ENCODE measurements at regions not wholly inside any gene's neighbourhood (a gene's known extent, or its start where the extent isn't known, plus 50 kb on each side); places are given as distances from the start of the nearest gene placed in this dataset.

DNA sequence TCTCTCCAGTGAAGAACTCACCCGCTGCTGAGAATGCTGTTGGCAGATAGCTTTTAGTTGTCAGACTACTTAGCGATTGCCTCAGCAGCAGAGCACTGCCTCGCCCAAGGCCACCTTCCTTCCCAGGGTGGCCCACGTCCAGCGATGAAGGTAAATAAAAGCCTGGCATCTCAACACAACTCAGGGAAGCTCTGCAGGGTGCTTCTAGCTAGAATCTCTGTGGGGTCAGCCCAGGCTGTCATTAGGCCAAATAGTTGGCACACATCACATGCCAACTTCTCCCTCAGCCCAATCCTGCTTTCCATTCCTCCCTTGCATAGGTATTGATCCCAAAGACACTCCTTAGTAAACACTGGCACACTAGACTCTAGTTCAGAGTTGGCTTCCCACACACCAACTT lies 368.1 kb upstream of the TMTC1 start (continued):
- TF ChIP-seq ZNF302 (CRISPR knock-in tag; IDR thresholded peaks at IDR 0.05) (no peak), CHD4 (IDR thresholded peaks at IDR 0.05; ENCODE audit: borderline replicate concordance) (no peak), CBX8 (IDR thresholded peaks at IDR 0.05) (no peak), HEYL (CRISPR knock-in tag; IDR thresholded peaks at IDR 0.05) (no peak), HOXB5 (CRISPR knock-in tag; IDR thresholded peaks at IDR 0.05) (no peak)
- TF ChIP-seq, protein P1, sequence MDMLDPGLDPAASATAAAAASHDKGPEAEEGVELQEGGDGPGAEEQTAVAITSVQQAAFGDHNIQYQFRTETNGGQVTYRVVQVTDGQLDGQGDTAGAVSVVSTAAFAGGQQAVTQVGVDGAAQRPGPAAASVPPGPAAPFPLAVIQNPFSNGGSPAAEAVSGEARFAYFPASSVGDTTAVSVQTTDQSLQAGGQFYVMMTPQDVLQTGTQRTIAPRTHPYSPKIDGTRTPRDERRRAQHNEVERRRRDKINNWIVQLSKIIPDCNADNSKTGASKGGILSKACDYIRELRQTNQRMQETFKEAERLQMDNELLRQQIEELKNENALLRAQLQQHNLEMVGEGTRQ (IDR thresholded peaks at IDR 0.05), result no peak

DNA sequence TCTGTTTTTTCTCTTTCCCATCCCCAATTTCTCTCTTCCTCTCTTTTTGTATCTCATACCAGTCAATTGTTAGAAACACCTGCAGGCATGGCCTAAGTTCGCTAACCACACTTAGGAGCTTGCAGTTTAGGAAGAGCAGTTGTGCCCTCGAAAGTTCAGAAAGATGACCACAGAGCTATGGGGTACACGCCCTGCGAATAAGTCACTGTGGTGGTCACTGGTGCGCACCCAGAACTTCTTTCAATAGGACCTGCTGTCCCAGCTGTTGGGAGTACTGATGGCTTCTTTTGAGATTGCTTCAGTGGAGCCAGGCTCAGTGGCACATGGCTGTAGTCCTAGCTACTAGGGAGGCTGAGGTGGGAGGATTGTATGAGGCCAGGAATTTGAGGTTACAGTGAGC lies 362.8 kb upstream of the TMTC1 start:
- ATAC-seq, result no peak
- WGBS (ENCODE audit: missing lambda C conversion rate), result 4% methylated on average over 5 of the region's 5 CpGs
- no peak overlapping the region for H3K4me2 ChIP-seq

DNA sequence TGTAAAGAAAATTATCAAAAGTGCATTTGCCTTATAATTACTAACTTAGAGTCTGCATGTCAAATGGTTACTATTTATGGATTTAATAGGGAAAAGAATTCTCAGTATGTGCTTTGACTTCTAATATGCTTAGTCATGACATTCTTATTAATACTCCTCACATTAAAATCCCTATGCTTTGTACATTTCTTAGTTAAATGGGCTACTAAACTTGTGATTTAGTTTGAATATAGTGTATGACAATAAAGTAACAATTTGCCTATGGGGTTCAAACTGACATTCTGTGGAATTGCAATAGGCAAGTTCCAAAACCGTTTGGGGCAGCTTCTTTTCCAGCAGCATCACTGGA lies 361.9 kb upstream of the TMTC1 start:
- TF ChIP-seq, protein P2, sequence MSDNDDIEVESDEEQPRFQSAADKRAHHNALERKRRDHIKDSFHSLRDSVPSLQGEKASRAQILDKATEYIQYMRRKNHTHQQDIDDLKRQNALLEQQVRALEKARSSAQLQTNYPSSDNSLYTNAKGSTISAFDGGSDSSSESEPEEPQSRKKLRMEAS (IDR thresholded peaks at IDR 0.05), result no peak
- TF ChIP-seq MAFK (IDR thresholded peaks at IDR 0.05; ENCODE audit: partially characterized antibody), result peak; percentile 78
- no peak for TF ChIP-seq NFE2L2 (conservative IDR thresholded peaks at IDR 0.05; ENCODE audit: low read length)
- TF ChIP-seq FOSB (CRISPR knock-in tag; IDR thresholded peaks at IDR 0.05), result no peak
- no peaks in the 10 kb centered on the region for H3K9me3 ChIP-seq
- CTCF ChIA-PET, result interaction anchor here (1.6 kb wide), 1 partner anchor 11 kb away, joined by 4 read pairs; no protein-coding TSS in a partner anchor

More for the DNA sequence above, 362.8 kb upstream of the TMTC1 start:
- ChIA-PET POLR2A (no interaction called here), CTCF (no interaction called here)
- FAIRE-seq, result no peak
- DNase-seq (ENCODE audit: low read depth in 1 of 2, low spot score in 1 of 2), result no peak
- Histone ChIP-seq H3K27ac (no peak overlapping the region), H3K4me1 (no peaks in the 10 kb centered on the region), H3K4me3 (no peak overlapping the region), H3K9me3 (no peaks in the 10 kb centered on the region)
- TF ChIP-seq, protein P3, sequence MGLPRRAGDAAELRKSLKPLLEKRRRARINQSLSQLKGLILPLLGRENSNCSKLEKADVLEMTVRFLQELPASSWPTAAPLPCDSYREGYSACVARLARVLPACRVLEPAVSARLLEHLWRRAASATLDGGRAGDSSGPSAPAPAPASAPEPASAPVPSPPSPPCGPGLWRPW (IDR thresholded peaks at IDR 0.05), result no peak
- TF ChIP-seq CHD2 (IDR thresholded peaks at IDR 0.05; ENCODE audit: low read length, partially characterized antibody) (no peak), RAD21 (conservative IDR thresholded peaks at IDR 0.05 in 1 of 2, IDR thresholded peaks at IDR 0.05 in 1 of 2) (no peak)

DNA sequence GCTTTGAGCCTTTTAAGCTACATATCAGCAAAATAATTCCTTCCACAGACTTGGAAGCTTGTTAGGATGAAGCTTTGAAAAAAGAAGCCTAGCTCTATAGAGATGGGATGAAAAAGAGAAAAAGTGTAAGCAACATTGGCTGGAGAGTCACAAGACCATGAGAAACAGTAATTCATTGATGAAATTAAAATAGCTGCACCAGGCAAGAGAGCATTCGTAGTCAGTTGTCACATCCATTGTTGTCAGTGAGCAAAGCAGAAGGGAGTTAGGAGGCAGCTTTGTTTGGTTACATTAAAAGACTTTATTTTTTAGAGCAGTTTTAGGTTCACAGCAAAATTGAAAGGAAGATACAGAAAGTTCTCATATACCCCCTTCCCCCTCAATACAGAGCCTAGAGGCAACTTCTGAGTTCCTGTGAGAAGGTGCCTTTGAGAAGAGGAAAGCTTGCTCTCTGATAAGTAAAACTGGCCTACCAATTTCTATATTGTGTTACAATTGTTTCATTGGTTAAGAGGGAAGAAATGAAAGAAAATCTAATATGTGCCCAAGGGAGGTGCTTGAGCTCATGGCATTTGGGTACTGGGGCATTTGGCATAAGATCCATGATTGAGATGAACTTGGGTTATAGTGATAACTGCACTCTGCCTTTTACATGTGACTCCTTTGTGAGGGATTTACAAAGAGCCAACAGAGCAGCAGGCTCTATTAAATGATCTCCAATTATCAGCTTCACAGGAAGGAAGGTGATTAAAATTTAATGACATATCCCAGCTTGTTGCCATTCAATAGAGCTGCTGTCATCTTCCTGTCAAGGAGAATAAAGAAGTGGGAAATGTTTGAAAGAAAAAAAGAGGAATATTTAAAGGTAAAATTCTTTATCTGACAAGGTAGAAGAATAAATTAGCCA lies 361.3 kb upstream of the TMTC1 start:
- no peak for FAIRE-seq
- Histone ChIP-seq H3K9me3 (no peaks in the 10 kb centered on the region), H3K27ac (no peak overlapping the region), H3K4me1 (no peaks in the 10 kb centered on the region), H3K4me2 (no peak overlapping the region), H3K4me3 (no peak overlapping the region)
- no peak for TF ChIP-seq ZSCAN20 (CRISPR knock-in tag; IDR thresholded peaks at IDR 0.05)
- no peak for TF ChIP-seq CHD2 (IDR thresholded peaks at IDR 0.05; ENCODE audit: low read length, partially characterized antibody)
- TF ChIP-seq, protein P4, sequence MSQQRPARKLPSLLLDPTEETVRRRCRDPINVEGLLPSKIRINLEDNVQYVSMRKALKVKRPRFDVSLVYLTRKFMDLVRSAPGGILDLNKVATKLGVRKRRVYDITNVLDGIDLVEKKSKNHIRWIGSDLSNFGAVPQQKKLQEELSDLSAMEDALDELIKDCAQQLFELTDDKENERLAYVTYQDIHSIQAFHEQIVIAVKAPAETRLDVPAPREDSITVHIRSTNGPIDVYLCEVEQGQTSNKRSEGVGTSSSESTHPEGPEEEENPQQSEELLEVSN (IDR thresholded peaks at IDR 0.05; ENCODE audit: borderline replicate concordance, low read depth), result no peak
- TF ChIP-seq JUN (IDR thresholded peaks at IDR 0.05), result no peak
- no peak for TF ChIP-seq MAZ (IDR thresholded peaks at IDR 0.05; ENCODE audit: borderline replicate concordance, low read depth, low read length)
- TF ChIP-seq HOXA7 (CRISPR knock-in tag; IDR thresholded peaks at IDR 0.05), result no peak
- no peak for TF ChIP-seq HOXB5 (CRISPR knock-in tag; IDR thresholded peaks at IDR 0.05)
- no peak for TF ChIP-seq NR3C1 (IDR thresholded peaks at IDR 0.05)
- no peak for TF ChIP-seq EP300 (IDR thresholded peaks at IDR 0.05)
- TF ChIP-seq, protein P5, sequence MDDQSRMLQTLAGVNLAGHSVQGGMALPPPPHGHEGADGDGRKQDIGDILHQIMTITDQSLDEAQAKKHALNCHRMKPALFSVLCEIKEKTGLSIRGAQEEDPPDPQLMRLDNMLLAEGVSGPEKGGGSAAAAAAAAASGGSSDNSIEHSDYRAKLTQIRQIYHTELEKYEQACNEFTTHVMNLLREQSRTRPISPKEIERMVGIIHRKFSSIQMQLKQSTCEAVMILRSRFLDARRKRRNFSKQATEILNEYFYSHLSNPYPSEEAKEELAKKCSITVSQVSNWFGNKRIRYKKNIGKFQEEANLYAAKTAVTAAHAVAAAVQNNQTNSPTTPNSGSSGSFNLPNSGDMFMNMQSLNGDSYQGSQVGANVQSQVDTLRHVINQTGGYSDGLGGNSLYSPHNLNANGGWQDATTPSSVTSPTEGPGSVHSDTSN (IDR thresholded peaks at IDR 0.05), result no peak
- TF ChIP-seq POLR2A (IDR thresholded peaks at IDR 0.05; ENCODE audit: low read length), result no peak
- no peak for TF ChIP-seq FOSB (CRISPR knock-in tag; IDR thresholded peaks at IDR 0.05)
- TF ChIP-seq JUNB (IDR thresholded peaks at IDR 0.05), result no peak
- no peak for TF ChIP-seq RARB (CRISPR knock-in tag; IDR thresholded peaks at IDR 0.05)
- TF ChIP-seq BHLHE40 (IDR thresholded peaks at IDR 0.05; ENCODE audit: low read depth, low read length), result no peak
- no peak for TF ChIP-seq KDM1A (IDR thresholded peaks at IDR 0.05; ENCODE audit: low read depth)
- no peak for TF ChIP-seq CHD4 (IDR thresholded peaks at IDR 0.05; ENCODE audit: borderline replicate concordance)
- TF ChIP-seq NPAS2 (CRISPR knock-in tag; IDR thresholded peaks at IDR 0.05; ENCODE audit: borderline replicate concordance), result no peak
- no peak for TF ChIP-seq RAD21 (conservative IDR thresholded peaks at IDR 0.05 in 1 of 2, IDR thresholded peaks at IDR 0.05 in 1 of 2)
- ATAC-seq, result no peak
- 0% methylated on average over 1 of the region's 1 CpG for WGBS (ENCODE audit: missing lambda C conversion rate)
- ChIA-PET CTCF (interaction anchor here (1.6 kb wide), 1 partner anchor 11 kb away, joined by 4 read pairs; no protein-coding TSS in a partner anchor), POLR2A (no interaction called here)
- DNase-seq (ENCODE audit: low read depth in 1 of 2, low spot score in 1 of 2), result no peak

More for the DNA sequence above, 361.9 kb upstream of the TMTC1 start:
- Histone ChIP-seq H3K4me1 (no peaks in the 10 kb centered on the region), H3K4me3 (no peak overlapping the region), H3K4me2 (no peak overlapping the region), H3K27ac (no peak overlapping the region)
- POLR2A ChIA-PET, result no interaction called here
- ATAC-seq (no peak), FAIRE-seq (no peak), DNase-seq (ENCODE audit: low read depth in 1 of 2, low spot score in 1 of 2) (no peak)
- 6% methylated on average over 1 of the region's 1 CpG for WGBS (ENCODE audit: missing lambda C conversion rate)

All from A549 (cell line).